RWPE2 (cell line): ENCODE measurements at regions not wholly inside any gene's neighbourhood (a gene's known extent, or its start where the extent isn't known, plus 50 kb on each side); places are given as distances from the start of the nearest gene placed in this dataset.
A peak's percentile ranks its signal among the peaks of the same experiment; 100 is the strongest.
"Not testable (repeated sequence)": the region's sequence is repeated elsewhere in the genome, so short reads cannot be mapped to it uniquely, and the experiment has no call there.

Source experiments
- ATAC-seq: fragments of 200-7000 bp; cut with Tn5 transposase; 3 replicates; pipeline ENCODE4 v1.9.1; 2021; ENCODE audit warnings: low read depth
- DNase-seq: peaks from one replicate; pipeline ENCODE4 v3.0.0-alpha.2; 2020; ENCODE audit warnings: low spot score
- H3K27ac ChIP-seq: fragments of 450-650 bp; 2 replicates; pipeline ENCODE4 v1.5.1; 2017; ENCODE audit warnings: mild to moderate bottlenecking; ENCODE audit not compliant: poor library complexity, severe bottlenecking
- H3K27me3 ChIP-seq: fragments of 250-450 bp; sonication (Bioruptor Pico); 2 replicates; pipeline ENCODE4 v1.5.1; 2021; ENCODE audit warnings: mild to moderate bottlenecking, moderate library complexity; ENCODE audit not compliant: insufficient read depth, poor library complexity, severe bottlenecking
- H3K36me3 ChIP-seq: fragments of 250-450 bp; sonication (Bioruptor Pico); 2 replicates; pipeline ENCODE4 v1.5.1; 2020; ENCODE audit warnings: low read depth, mild to moderate bottlenecking, moderate library complexity
- H3K4me1 ChIP-seq: fragments of 250-450 bp; sonication (Bioruptor Pico); 2 replicates; pipeline ENCODE4 v1.5.1; 2021; ENCODE audit warnings: mild to moderate bottlenecking, moderate library complexity; ENCODE audit not compliant: insufficient read depth, poor library complexity, severe bottlenecking
- H3K4me3 ChIP-seq: fragments of 250-450 bp; sonication (Bioruptor Pico); 2 replicates; pipeline ENCODE4 v1.5.1; 2021; ENCODE audit warnings: mild to moderate bottlenecking, moderate library complexity; ENCODE audit not compliant: severe bottlenecking
- H3K9me3 ChIP-seq: fragments of 250-450 bp; sonication (Bioruptor Pico); 2 replicates; pipeline ENCODE4 v1.5.1; 2021; ENCODE audit warnings: mild to moderate bottlenecking, moderate library complexity; ENCODE audit not compliant: severe bottlenecking
- CTCF ChIP-seq: fragments of 450-650 bp; IDR thresholded peaks from one replicate; pipeline ENCODE4 v1.5.1; 2017; ENCODE audit warnings: mild to moderate bottlenecking, moderate library complexity; ENCODE audit not compliant: poor library complexity, severe bottlenecking

DNA sequence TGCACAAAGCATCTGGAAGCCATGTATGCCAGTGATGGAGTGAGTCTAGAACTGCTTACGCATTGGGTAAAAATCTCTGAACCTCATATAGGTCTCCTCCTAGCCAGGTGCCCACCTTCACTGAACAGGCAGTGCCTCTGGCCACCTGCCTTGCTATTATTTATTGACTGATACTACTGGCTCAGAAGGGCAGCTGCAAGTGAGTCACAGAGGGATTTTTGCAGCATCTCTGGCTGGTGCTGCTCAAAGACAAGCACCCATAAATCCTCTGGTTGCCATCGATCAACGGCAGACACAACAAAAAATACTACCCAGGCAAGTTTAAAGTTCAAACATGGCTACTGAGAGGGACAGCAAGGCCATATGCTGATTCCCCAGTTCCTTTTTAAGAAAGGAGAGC, 279.4 kb downstream of the UBE3D start:
- no peak overlapping the region for H3K4me3 ChIP-seq
- no peak overlapping the region for H3K27ac ChIP-seq
- no peak for DNase-seq
- no peaks in the 10 kb centered on the region for H3K4me1 ChIP-seq
- ATAC-seq = no peak
- no peak for TF ChIP-seq CTCF
- no peaks in the 10 kb centered on the region for H3K9me3 ChIP-seq
- H3K36me3 ChIP-seq = no peaks in the 10 kb centered on the region
- H3K27me3 ChIP-seq = no peaks in the 10 kb centered on the region

- H3K36me3 ChIP-seq = no peaks in the 10 kb centered on the region
- DNase-seq = no peak
These were observed 269.7 kb downstream of the UBE3D start for GRCh38 chr6:82795940-82796339.

DNA sequence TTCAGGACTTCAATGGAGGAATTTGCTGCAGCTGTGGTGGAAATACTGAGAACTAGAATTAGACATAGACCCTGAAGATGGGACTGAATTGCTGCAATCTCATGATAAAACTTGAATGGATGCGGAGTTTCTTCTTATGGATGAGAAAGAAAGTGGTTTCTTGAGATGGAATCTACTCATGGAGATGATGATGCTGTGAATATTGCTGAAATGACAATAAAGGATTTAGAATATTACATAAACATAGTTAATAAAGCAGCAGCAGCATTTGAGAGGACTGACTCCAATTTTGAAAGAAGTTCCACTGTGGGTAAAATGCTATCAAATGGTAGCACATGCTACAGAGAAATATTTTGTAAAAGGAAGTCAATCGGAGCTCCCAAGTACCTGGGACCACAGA, 264.6 kb downstream of the UBE3D start:
- no peaks in the 10 kb centered on the region for H3K36me3 ChIP-seq
- no peak for TF ChIP-seq CTCF
- no peaks in the 10 kb centered on the region for H3K27me3 ChIP-seq
- DNase-seq (no peak), ATAC-seq (no peak)
- H3K27ac ChIP-seq = no peak overlapping the region
- no peaks in the 10 kb centered on the region for H3K9me3 ChIP-seq
- H3K4me1 ChIP-seq = no peaks in the 10 kb centered on the region
- no peak overlapping the region for H3K4me3 ChIP-seq

More at GRCh38 chr6:82795940-82796339, 269.7 kb downstream of the UBE3D start:
- Histone ChIP-seq H3K9me3 (no peaks in the 10 kb centered on the region), H3K4me1 (no peaks in the 10 kb centered on the region), H3K27ac (no peak overlapping the region), H3K27me3 (peaks cover 3% of the 10 kb centered on the region), H3K4me3 (no peak overlapping the region)
- no peak for ATAC-seq
- no peak for TF ChIP-seq CTCF

DNA sequence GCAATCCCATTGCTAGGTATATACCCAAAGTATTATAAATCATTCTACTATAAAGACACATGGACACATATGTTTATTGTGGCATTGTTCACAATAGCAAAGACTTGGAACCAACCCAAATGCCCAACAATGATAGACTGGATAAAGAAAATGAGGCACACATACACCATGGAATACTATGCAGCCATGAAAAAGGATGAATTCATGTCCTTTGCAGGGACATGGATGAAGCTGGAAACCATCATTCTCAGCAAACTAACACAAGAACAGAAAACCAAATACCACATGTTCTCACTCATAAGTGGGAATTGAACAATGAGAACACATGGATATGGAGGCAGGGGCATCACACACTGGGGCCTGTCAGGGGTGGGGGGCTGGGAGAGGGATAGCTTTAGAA, 249.4 kb downstream of the UBE3D start:
- DNase-seq, H3K27me3 ChIP-seq, H3K27ac ChIP-seq, ATAC-seq, H3K36me3 ChIP-seq, H3K4me3 ChIP-seq, H3K4me1 ChIP-seq, H3K9me3 ChIP-seq: not testable (repeated sequence)

DNA sequence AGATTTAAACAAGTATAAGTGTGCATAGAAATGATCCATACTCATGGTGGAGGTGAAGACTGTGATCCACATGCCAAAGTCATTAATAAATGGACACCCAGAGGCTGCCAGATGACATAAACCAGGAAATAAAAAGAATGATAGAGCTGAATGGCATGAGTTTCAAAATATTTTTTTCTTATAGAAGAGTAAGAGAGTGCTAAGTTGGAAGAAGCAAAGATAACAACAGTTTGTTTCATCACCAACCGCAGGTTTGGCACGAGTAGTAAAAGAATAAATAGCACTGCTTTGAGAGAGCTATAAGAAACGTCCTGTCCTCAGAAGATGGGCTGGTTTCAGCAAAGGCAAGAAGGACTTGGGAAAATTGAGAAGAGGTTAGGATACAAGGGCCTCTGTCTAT, 246.9 kb downstream of the UBE3D start:
- ATAC-seq = peak; percentile 84
- no peak for TF ChIP-seq CTCF

More for the DNA sequence above, 246.9 kb downstream of the UBE3D start:
- no peaks in the 10 kb centered on the region for H3K27me3 ChIP-seq
- DNase-seq = no peak
- no peak overlapping the region for H3K4me3 ChIP-seq
- H3K27ac ChIP-seq = no peak overlapping the region
- H3K4me1 ChIP-seq = peaks cover 5% of the 10 kb centered on the region
- no peaks in the 10 kb centered on the region for H3K36me3 ChIP-seq
- H3K9me3 ChIP-seq = no peaks in the 10 kb centered on the region
